ENCODE measurements at regions not wholly inside any gene's neighbourhood (a gene's known extent, or its start where the extent isn't known, plus 50 kb on each side); places are given as distances from the start of the nearest gene placed in this dataset.
"Not testable (repeated sequence)": the region's sequence is repeated elsewhere in the genome, so short reads cannot be mapped to it uniquely, and the experiment has no call there.

- no peak for DNase-seq (ENCODE audit: low read depth, low spot score)
Measured at GRCh38 chr3:30438126-30438525, 168.3 kb upstream of the TGFBR2 start.

GRCh38 chr3:30439451-30440053 lies 166.8 kb upstream of the TGFBR2 start:
- no peak for DNase-seq (ENCODE audit: low read depth, low spot score)

GRCh38 chr3:30440147-30440604 lies 166.2 kb upstream of the TGFBR2 start:
- DNase-seq (ENCODE audit: low read depth, low spot score): no peak

GRCh38 chr3:30440880-30441279 lies 165.5 kb upstream of the TGFBR2 start:
- no peak for DNase-seq (ENCODE audit: low read depth, low spot score)

GRCh38 chr3:30443756-30444673 lies 162.4 kb upstream of the TGFBR2 start:
- DNase-seq (ENCODE audit: low read depth, low spot score): no peak

- no peak for DNase-seq (ENCODE audit: low read depth, low spot score)
Measured at GRCh38 chr3:30448450-30449289, 157.7 kb upstream of the TGFBR2 start.

- no peak for DNase-seq (ENCODE audit: low read depth, low spot score)
Measured at GRCh38 chr3:30449290-30449632, 157.1 kb upstream of the TGFBR2 start.

- no peak for DNase-seq (ENCODE audit: low read depth, low spot score)
Measured at GRCh38 chr3:30452446-30452845, 154.0 kb upstream of the TGFBR2 start.

- DNase-seq (ENCODE audit: low read depth, low spot score): no peak
Measured at GRCh38 chr3:30453360-30454039, 152.9 kb upstream of the TGFBR2 start.

- no peak for DNase-seq (ENCODE audit: low read depth, low spot score)
Measured at GRCh38 chr3:30454636-30455035, 151.8 kb upstream of the TGFBR2 start.

GRCh38 chr3:30455112-30455511 lies 151.3 kb upstream of the TGFBR2 start:
- not testable (repeated sequence) for DNase-seq (ENCODE audit: low read depth, low spot score)

- no peak for DNase-seq (ENCODE audit: low read depth, low spot score)
Measured at GRCh38 chr3:30455840-30456239, 150.6 kb upstream of the TGFBR2 start.

GRCh38 chr3:30456264-30456663 lies 150.1 kb upstream of the TGFBR2 start:
- DNase-seq (ENCODE audit: low read depth, low spot score): no peak

GRCh38 chr3:30457081-30457480 lies 149.3 kb upstream of the TGFBR2 start:
- no peak for DNase-seq (ENCODE audit: low read depth, low spot score)

GRCh38 chr3:30457726-30458125 lies 148.7 kb upstream of the TGFBR2 start:
- no peak for DNase-seq (ENCODE audit: low read depth, low spot score)

- DNase-seq (ENCODE audit: low read depth, low spot score): no peak
Measured at GRCh38 chr3:30458376-30459171, 147.8 kb upstream of the TGFBR2 start.

GRCh38 chr3:30461311-30461710 lies 145.1 kb upstream of the TGFBR2 start:
- DNase-seq (ENCODE audit: low read depth, low spot score): no peak

- no peak for DNase-seq (ENCODE audit: low read depth, low spot score)
Measured at GRCh38 chr3:30462721-30463470, 143.5 kb upstream of the TGFBR2 start.

- DNase-seq (ENCODE audit: low read depth, low spot score): no peak
Measured at GRCh38 chr3:30464381-30464780, 142.0 kb upstream of the TGFBR2 start.

GRCh38 chr3:30465454-30465853 lies 140.9 kb upstream of the TGFBR2 start:
- no peak for DNase-seq (ENCODE audit: low read depth, low spot score)
